ENCODE measurements at regions not wholly inside any gene's neighbourhood (a gene's known extent, or its start where the extent isn't known, plus 50 kb on each side); places are given as distances from the start of the nearest gene placed in this dataset.
"Not testable (repeated sequence)": the region's sequence is repeated elsewhere in the genome, so short reads cannot be mapped to it uniquely, and the experiment has no call there.

GRCh38 chr6:44760116-44760515, 372.6 kb downstream of the CDC5L start:
- not testable (repeated sequence) for TF ChIP-seq CTCF (IDR thresholded peaks at IDR 0.05; ENCODE audit: borderline replicate concordance, extremely low read depth, low read length, poor library complexity, severe bottlenecking); EZH2 (IDR thresholded peaks at IDR 0.05; ENCODE audit: borderline replicate concordance, low read depth, low read length, severe bottlenecking)
